ENCODE measurements at regions not wholly inside any gene's neighbourhood (a gene's known extent, or its start where the extent isn't known, plus 50 kb on each side); places are given as distances from the start of the nearest gene placed in this dataset.

DNA sequence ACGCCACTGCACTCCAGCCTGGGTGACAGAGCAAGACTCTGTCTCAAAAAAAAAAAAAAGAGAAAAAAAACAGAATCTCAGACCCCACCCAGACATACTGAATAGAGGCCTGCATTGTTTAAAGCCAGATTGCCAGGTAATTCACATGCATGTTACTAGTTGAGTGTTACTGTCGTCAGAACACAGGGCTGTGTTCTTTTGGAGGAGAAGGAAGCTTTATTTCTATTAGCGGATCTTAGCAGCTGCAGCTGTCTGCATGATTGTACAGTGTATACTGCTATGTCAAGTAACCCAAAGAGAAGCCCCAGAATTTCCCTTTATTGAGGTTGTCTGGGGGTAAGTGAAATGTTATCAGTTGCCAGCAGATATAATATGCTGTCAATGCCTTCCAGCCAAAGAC is 496.6 kb upstream of the NAALADL2 start:
- Histone ChIP-seq H3K79me2 (ENCODE audit: control insufficient read depth, insufficient read depth, low read length) (no peaks in the 10 kb centered on the region), H3K4me1 (ENCODE audit: control insufficient read depth, extremely low read depth, insufficient read depth, low read length) (no peaks in the 10 kb centered on the region), H3K9me1 (ENCODE audit: control insufficient read depth, extremely low read depth, insufficient read depth, low read length) (no peaks in the 10 kb centered on the region), H3K4me3 (ENCODE audit: control insufficient read depth in 2 of 3, extremely low read depth in 1 of 3, insufficient read depth in 2 of 3, low read depth in 1 of 3, low read length in 3 of 3) (no peak overlapping the region), H2AFZ (ENCODE audit: control insufficient read depth, low read length) (no peak overlapping the region), H3K4me2 (ENCODE audit: control insufficient read depth, extremely low read depth, insufficient read depth, low read depth, low read length) (no peak overlapping the region), H3K9ac (ENCODE audit: control insufficient read depth, extremely low read depth, insufficient read depth, low read length) (no peak overlapping the region), H3K9me3 (ENCODE audit: control insufficient read depth, low read depth, low read length) (no peaks in the 10 kb centered on the region), H3K27me3 (ENCODE audit: control insufficient read depth, extremely low read depth, insufficient read depth, low read length) (no peaks in the 10 kb centered on the region), H3K36me3 (ENCODE audit: control insufficient read depth in 2 of 2, extremely low read depth in 1 of 2, insufficient read depth in 2 of 2, low read length in 2 of 2) (no peaks in the 10 kb centered on the region), H4K20me1 (ENCODE audit: control insufficient read depth, extremely low read depth, insufficient read depth, low read length) (no peaks in the 10 kb centered on the region), H3K27ac (ENCODE audit: control insufficient read depth, insufficient read depth, low read length) (no peak overlapping the region)
- FAIRE-seq (no peak), DNase-seq (ENCODE audit: low read depth, low spot score) (no peak)
- TF ChIP-seq, protein P1, sequence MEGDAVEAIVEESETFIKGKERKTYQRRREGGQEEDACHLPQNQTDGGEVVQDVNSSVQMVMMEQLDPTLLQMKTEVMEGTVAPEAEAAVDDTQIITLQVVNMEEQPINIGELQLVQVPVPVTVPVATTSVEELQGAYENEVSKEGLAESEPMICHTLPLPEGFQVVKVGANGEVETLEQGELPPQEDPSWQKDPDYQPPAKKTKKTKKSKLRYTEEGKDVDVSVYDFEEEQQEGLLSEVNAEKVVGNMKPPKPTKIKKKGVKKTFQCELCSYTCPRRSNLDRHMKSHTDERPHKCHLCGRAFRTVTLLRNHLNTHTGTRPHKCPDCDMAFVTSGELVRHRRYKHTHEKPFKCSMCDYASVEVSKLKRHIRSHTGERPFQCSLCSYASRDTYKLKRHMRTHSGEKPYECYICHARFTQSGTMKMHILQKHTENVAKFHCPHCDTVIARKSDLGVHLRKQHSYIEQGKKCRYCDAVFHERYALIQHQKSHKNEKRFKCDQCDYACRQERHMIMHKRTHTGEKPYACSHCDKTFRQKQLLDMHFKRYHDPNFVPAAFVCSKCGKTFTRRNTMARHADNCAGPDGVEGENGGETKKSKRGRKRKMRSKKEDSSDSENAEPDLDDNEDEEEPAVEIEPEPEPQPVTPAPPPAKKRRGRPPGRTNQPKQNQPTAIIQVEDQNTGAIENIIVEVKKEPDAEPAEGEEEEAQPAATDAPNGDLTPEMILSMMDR (optimal IDR thresholded peaks at IDR 0.05 in 1 of 3, IDR thresholded peaks at IDR 0.05 in 1 of 3, conservative IDR thresholded peaks at IDR 0.05 in 1 of 3; ENCODE audit: extremely low read depth in 1 of 3, insufficient read depth in 2 of 3, low read length in 3 of 3): no peak
- TF ChIP-seq EZH2 (IDR thresholded peaks at IDR 0.05; ENCODE audit: low read length): no peak
- dilution Hi-C loops (cut with MboI; ENCODE audit: extremely low pct_ligation_motif_present, low sequenced_read_pairs): no loop called here

GRCh38 chr3:174363256-174363655 is 495.9 kb upstream of the NAALADL2 start:
- Histone ChIP-seq H3K36me3 (ENCODE audit: control insufficient read depth in 2 of 2, extremely low read depth in 1 of 2, insufficient read depth in 2 of 2, low read length in 2 of 2) (no peaks in the 10 kb centered on the region), H4K20me1 (ENCODE audit: control insufficient read depth, extremely low read depth, insufficient read depth, low read length) (no peaks in the 10 kb centered on the region), H3K79me2 (ENCODE audit: control insufficient read depth, insufficient read depth, low read length) (no peaks in the 10 kb centered on the region), H3K27me3 (ENCODE audit: control insufficient read depth, extremely low read depth, insufficient read depth, low read length) (no peaks in the 10 kb centered on the region), H3K9ac (ENCODE audit: control insufficient read depth, extremely low read depth, insufficient read depth, low read length) (no peak overlapping the region), H3K4me1 (ENCODE audit: control insufficient read depth, extremely low read depth, insufficient read depth, low read length) (no peaks in the 10 kb centered on the region), H3K9me1 (ENCODE audit: control insufficient read depth, extremely low read depth, insufficient read depth, low read length) (no peaks in the 10 kb centered on the region), H3K4me2 (ENCODE audit: control insufficient read depth, extremely low read depth, insufficient read depth, low read depth, low read length) (no peak overlapping the region), H3K9me3 (ENCODE audit: control insufficient read depth, low read depth, low read length) (no peaks in the 10 kb centered on the region), H3K27ac (ENCODE audit: control insufficient read depth, insufficient read depth, low read length) (no peak overlapping the region), H3K4me3 (ENCODE audit: control insufficient read depth in 2 of 3, extremely low read depth in 1 of 3, insufficient read depth in 2 of 3, low read depth in 1 of 3, low read length in 3 of 3) (no peak overlapping the region), H2AFZ (ENCODE audit: control insufficient read depth, low read length) (no peak overlapping the region)
- no peak for DNase-seq (ENCODE audit: low read depth, low spot score)
- FAIRE-seq: no peak
- TF ChIP-seq, protein P1 (optimal IDR thresholded peaks at IDR 0.05 in 1 of 3, IDR thresholded peaks at IDR 0.05 in 1 of 3, conservative IDR thresholded peaks at IDR 0.05 in 1 of 3; ENCODE audit: extremely low read depth in 1 of 3, insufficient read depth in 2 of 3, low read length in 3 of 3): no peak
- no peak for TF ChIP-seq EZH2 (IDR thresholded peaks at IDR 0.05; ENCODE audit: low read length)
- dilution Hi-C loops (cut with MboI; ENCODE audit: extremely low pct_ligation_motif_present, low sequenced_read_pairs): no loop called here

All from keratinocyte (primary cell).